ENCODE measurements at regions not wholly inside any gene's neighbourhood (a gene's known extent, or its start where the extent isn't known, plus 50 kb on each side); places are given as distances from the start of the nearest gene placed in this dataset.

DNA sequence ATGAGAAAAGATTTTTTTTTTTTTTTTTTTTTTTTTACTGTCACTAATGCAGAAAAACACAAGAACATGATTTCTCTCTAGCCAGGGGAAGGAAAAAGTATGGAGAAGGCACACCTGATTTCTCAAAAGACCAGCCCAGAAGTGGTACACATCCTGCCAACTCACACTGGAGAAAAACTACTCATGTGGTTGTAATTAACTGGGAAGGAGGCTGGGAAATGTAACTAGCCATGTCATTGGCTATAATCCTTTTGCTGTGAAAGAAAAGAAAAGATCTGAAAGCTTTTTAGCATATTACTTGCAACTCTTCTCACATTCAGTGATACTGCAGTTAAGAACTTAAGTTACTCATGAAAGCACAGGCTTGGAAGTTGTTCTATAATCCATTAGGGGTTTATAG is 195.9 kb upstream of the PMFBP1 start:
- TF ChIP-seq CTCF (IDR thresholded peaks at IDR 0.05; ENCODE audit: low read length) (no peak), EZH2 (IDR thresholded peaks at IDR 0.05; ENCODE audit: borderline replicate concordance, low read length) (no peak)

All from OCI-LY1 (cell line).